HCT116 (cell line): ENCODE measurements at regions not wholly inside any gene's neighbourhood (a gene's known extent, or its start where the extent isn't known, plus 50 kb on each side); places are given as distances from the start of the nearest gene placed in this dataset.

Experiments
- CTCF ChIP-seq, 3 experiments: fragments of 200-600 bp in 1 of 3; sonication (generic) in 1 of 3; IDR thresholded peaks in 2 of 3; conservative IDR thresholded peaks in 1 of 3; 2 replicates each; pipeline ENCODE4 v1.5.1; 2012 to 2017; ENCODE audit warnings: low read depth in 2 of 3, low read length in 2 of 3, antibody characterized with exemption in 1 of 3, borderline replicate concordance in 1 of 3, control low read depth in 1 of 3, mild to moderate bottlenecking in 1 of 3, mixed read lengths in 1 of 3, mixed run types in 1 of 3, moderate library complexity in 1 of 3; ENCODE audit not compliant: insufficient read depth in 1 of 3
- POLR2AphosphoS5 ChIP-seq: IDR thresholded peaks from 2 replicates; pipeline ENCODE4 v1.6.1; 2011; ENCODE audit warnings: mild to moderate bottlenecking, low read depth, low read length, moderate library complexity
- SIN3A ChIP-seq: IDR thresholded peaks from 2 replicates; pipeline ENCODE4 v1.6.1; 2012; ENCODE audit warnings: low read depth

- no peak for TF ChIP-seq CTCF (IDR thresholded peaks at IDR 0.05 in 2 of 3, conservative IDR thresholded peaks at IDR 0.05 in 1 of 3; ENCODE audit: borderline replicate concordance in 1 of 3, insufficient read depth in 1 of 3, low read depth in 2 of 3, low read length in 2 of 3)
- no peak for TF ChIP-seq POLR2AphosphoS5
- no peak for TF ChIP-seq SIN3A
Measured at GRCh38 chr6:105489216-105489530, 86.3 kb upstream of the PREP start.
